Stimulated activated CD4-positive, alpha-beta T cell treated with anti-CD3 and anti-CD28 coated beads, Interleukin-1b, Interleukin-23, amount 100 ng/mL, for 48 hours (primary cell): ENCODE measurements at regions not wholly inside any gene's neighbourhood (a gene's known extent, or its start where the extent isn't known, plus 50 kb on each side); places are given as distances from the start of the nearest gene placed in this dataset.

Experiments used
- DNase-seq: peaks from one replicate; pipeline ENCODE4 v3.0.0-alpha.2; 2020

- DNase-seq, result no peak
These were observed 321.8 kb upstream of the NFE2L3 start for GRCh38 chr7:25830215-25830614.

- DNase-seq, result no peak
These were observed 320.8 kb upstream of the NFE2L3 start for GRCh38 chr7:25831062-25831691.

- DNase-seq, result no peak
These were observed 320.1 kb upstream of the NFE2L3 start for GRCh38 chr7:25831831-25832411.

- no peak for DNase-seq
These were observed 319.5 kb upstream of the NFE2L3 start for GRCh38 chr7:25832456-25832855.

GRCh38 chr7:25832929-25833328, 319.1 kb upstream of the NFE2L3 start:
- no peak for DNase-seq

GRCh38 chr7:25834050-25834449, 317.9 kb upstream of the NFE2L3 start:
- DNase-seq, result no peak

- DNase-seq, result no peak
These were observed 316.8 kb upstream of the NFE2L3 start for GRCh38 chr7:25835197-25835596.

- DNase-seq, result no peak
These were observed 312.8 kb upstream of the NFE2L3 start for GRCh38 chr7:25839084-25839769.

- no peak for DNase-seq
These were observed 311.7 kb upstream of the NFE2L3 start for GRCh38 chr7:25840209-25840792.

- DNase-seq, result no peak
These were observed 310.4 kb upstream of the NFE2L3 start for GRCh38 chr7:25841575-25841974.

GRCh38 chr7:25842201-25842733, 309.7 kb upstream of the NFE2L3 start:
- no peak for DNase-seq

GRCh38 chr7:25843467-25843866, 308.5 kb upstream of the NFE2L3 start:
- no peak for DNase-seq

GRCh38 chr7:25844102-25844870, 307.7 kb upstream of the NFE2L3 start:
- no peak for DNase-seq

- no peak for DNase-seq
These were observed 306.5 kb upstream of the NFE2L3 start for GRCh38 chr7:25845464-25845863.

- no peak for DNase-seq
These were observed 305.3 kb upstream of the NFE2L3 start for GRCh38 chr7:25846722-25847121.

- DNase-seq, result no peak
These were observed 304.5 kb upstream of the NFE2L3 start for GRCh38 chr7:25847336-25848070.

- no peak for DNase-seq
These were observed 302.4 kb upstream of the NFE2L3 start for GRCh38 chr7:25849500-25850184.

GRCh38 chr7:25850216-25850615, 301.8 kb upstream of the NFE2L3 start:
- DNase-seq, result no peak

GRCh38 chr7:25850735-25851134, 301.3 kb upstream of the NFE2L3 start:
- no peak for DNase-seq

- DNase-seq, result peak; percentile 67
These were observed 300.4 kb upstream of the NFE2L3 start for GRCh38 chr7:25851332-25852210.
